GM23248 (cell line): ENCODE measurements at regions not wholly inside any gene's neighbourhood (a gene's known extent, or its start where the extent isn't known, plus 50 kb on each side); places are given as distances from the start of the nearest gene placed in this dataset.

Experiments used
- DNase-seq: peaks from one replicate; pipeline ENCODE4 v3.0.0-alpha.2; 2015
- H2AFZ ChIP-seq: fragments of 200-600 bp; sonication (generic); 2 replicates; pipeline ENCODE4 v1.6.1; 2016; ENCODE audit warnings: antibody characterized with exemption
- H3F3A ChIP-seq: fragments of 200-600 bp; sonication (generic); 2 replicates; pipeline ENCODE4 v1.6.1; 2016; ENCODE audit warnings: mild to moderate bottlenecking, antibody characterized with exemption, mixed run types; ENCODE audit not compliant: insufficient read depth
- H3K27ac ChIP-seq: fragments of 200-600 bp; sonication (generic); 2 replicates; pipeline ENCODE4 v1.5.1; 2016; ENCODE audit warnings: mild to moderate bottlenecking
- H3K27me3 ChIP-seq: fragments of 200-600 bp; sonication (generic); replicated peaks from 2 replicates; pipeline ENCODE4 v1.6.1; 2016; ENCODE audit warnings: mild to moderate bottlenecking; ENCODE audit not compliant: insufficient read depth
- H3K36me3 ChIP-seq: fragments of 200-600 bp; sonication (generic); 2 replicates; pipeline ENCODE4 v1.6.1; 2016; ENCODE audit warnings: low read depth, mild to moderate bottlenecking
- H3K4me1 ChIP-seq: fragments of 200-600 bp; sonication (generic); 2 replicates; pipeline ENCODE4 v1.6.1; 2016; ENCODE audit warnings: mild to moderate bottlenecking; ENCODE audit not compliant: insufficient read depth
- H3K4me2 ChIP-seq: fragments of 200-600 bp; sonication (generic); one replicate; pipeline ENCODE4 v1.6.1; 2016; ENCODE audit warnings: mild to moderate bottlenecking; ENCODE audit not compliant: unreplicated experiment
- H3K4me3 ChIP-seq: fragments of 200-600 bp; sonication (generic); 2 replicates; pipeline ENCODE4 v1.5.1; 2016; ENCODE audit warnings: mild to moderate bottlenecking
- H3K79me2 ChIP-seq: fragments of 200-600 bp; sonication (generic); 2 replicates; pipeline ENCODE4 v1.6.1; 2016; ENCODE audit warnings: mild to moderate bottlenecking; ENCODE audit not compliant: insufficient read depth
- H3K9ac ChIP-seq: fragments of 200-600 bp; sonication (generic); 2 replicates; pipeline ENCODE4 v1.6.1; 2016; ENCODE audit warnings: mild to moderate bottlenecking
- H3K9me2 ChIP-seq: fragments of 200-600 bp; sonication (generic); 2 replicates; pipeline ENCODE4 v1.6.1; 2016; ENCODE audit warnings: mixed run types, mild to moderate bottlenecking, moderate library complexity; ENCODE audit not compliant: insufficient read depth
- H3K9me3 ChIP-seq: fragments of 200-600 bp; sonication (generic); one replicate; pipeline ENCODE4 v1.6.1; 2017; ENCODE audit warnings: low read depth
- H4K20me1 ChIP-seq: fragments of 200-600 bp; sonication (generic); 2 replicates; pipeline ENCODE4 v1.6.0; 2016; ENCODE audit not compliant: insufficient read depth
- EZH2 ChIP-seq: fragments of 200-600 bp; sonication (generic); IDR thresholded peaks from 2 replicates; pipeline ENCODE4 v1.6.1; 2018; ENCODE audit warnings: antibody characterized with exemption, mild to moderate bottlenecking; ENCODE audit not compliant: insufficient read depth, poor library complexity, severe bottlenecking
- EZH2phosphoT487 ChIP-seq: fragments of 200-600 bp; sonication (generic); IDR thresholded peaks from 2 replicates; pipeline ENCODE4 v1.6.1; 2018; ENCODE audit warnings: antibody characterized with exemption, moderate library complexity, mild to moderate bottlenecking, low read depth; ENCODE audit not compliant: insufficient read depth
- WGBS, 2 experiments: methylation state at CpG; one replicate each; pipeline ENCODE4 v1.1.6; 2015 to 2017; ENCODE audit warnings: low lambda C conversion rate in 2 of 2, low coverage in 1 of 2; ENCODE audit errors: missing lambda C conversion rate in 2 of 2; 5-methylcytosine and 5-hydroxymethylcytosine counted together
- in situ Hi-C: fragments of 300-500 bp; cut with MboI; formaldehyde crosslinking; loops from 2 replicates; pipeline ENCODE4 v1.15.0; 2020

- no peaks in the 10 kb centered on the region for H3K79me2 ChIP-seq
- H3K4me1 ChIP-seq, result no peaks in the 10 kb centered on the region
- H3K4me3 ChIP-seq, result no peak overlapping the region
- no peak overlapping the region for H3K4me2 ChIP-seq
- no peaks in the 10 kb centered on the region for H3K9me2 ChIP-seq
- H3F3A ChIP-seq, result no peaks in the 10 kb centered on the region
- in situ Hi-C loops, result no loop called here
- no peaks in the 10 kb centered on the region for H3K27me3 ChIP-seq
- no peak overlapping the region for H3K9ac ChIP-seq
- TF ChIP-seq EZH2phosphoT487 (no peak), EZH2 (no peak)
- 0 to 6% methylated on average over 1 of the region's 1 CpG for WGBS, 2 experiments
- H2AFZ ChIP-seq, result no peak overlapping the region
- no peaks in the 10 kb centered on the region for H4K20me1 ChIP-seq
- no peak overlapping the region for H3K27ac ChIP-seq
- no peaks in the 10 kb centered on the region for H3K36me3 ChIP-seq
- DNase-seq, result no peak
- H3K9me3 ChIP-seq, result no peaks in the 10 kb centered on the region
Observed at GRCh38 chrX:87105131-87105530, 412.5 kb upstream of the KLHL4 start.

GRCh38 chrX:87110142-87110541, 407.5 kb upstream of the KLHL4 start:
- Histone ChIP-seq H3K4me2 (no peak overlapping the region), H3K9ac (no peak overlapping the region), H3K4me1 (no peaks in the 10 kb centered on the region), H3K27me3 (no peaks in the 10 kb centered on the region), H3K27ac (no peak overlapping the region), H2AFZ (no peak overlapping the region), H3F3A (no peaks in the 10 kb centered on the region), H4K20me1 (no peaks in the 10 kb centered on the region), H3K4me3 (no peak overlapping the region), H3K36me3 (no peaks in the 10 kb centered on the region), H3K79me2 (no peaks in the 10 kb centered on the region), H3K9me2 (no peaks in the 10 kb centered on the region), H3K9me3 (no peaks in the 10 kb centered on the region)
- DNase-seq, result no peak
- TF ChIP-seq EZH2phosphoT487, result no peak
- no peak for TF ChIP-seq EZH2
- in situ Hi-C loops, result no loop called here
- 14 to 33% methylated on average over 1 to 2 of the region's 2 CpGs for WGBS, 2 experiments

- in situ Hi-C loops, result no loop called here
- WGBS, 2 experiments, result 41 to 43% methylated on average over 18 of the region's 18 CpGs
- no peak overlapping the region for H2AFZ ChIP-seq
- H3K36me3 ChIP-seq, result no peaks in the 10 kb centered on the region
- no peak overlapping the region for H3K4me3 ChIP-seq
- no peaks in the 10 kb centered on the region for H3F3A ChIP-seq
- H3K4me2 ChIP-seq, result no peak overlapping the region
- DNase-seq, result no peak
- no peaks in the 10 kb centered on the region for H3K9me3 ChIP-seq
- no peak for TF ChIP-seq EZH2
- no peak for TF ChIP-seq EZH2phosphoT487
- H3K9ac ChIP-seq, result no peak overlapping the region
- H3K27me3 ChIP-seq, result no peaks in the 10 kb centered on the region
- H4K20me1 ChIP-seq, result no peaks in the 10 kb centered on the region
- no peaks in the 10 kb centered on the region for H3K9me2 ChIP-seq
- no peak overlapping the region for H3K27ac ChIP-seq
- H3K79me2 ChIP-seq, result no peaks in the 10 kb centered on the region
- H3K4me1 ChIP-seq, result no peaks in the 10 kb centered on the region
Observed at GRCh38 chrX:87140800-87141483, 376.7 kb upstream of the KLHL4 start.

GRCh38 chrX:87160435-87161010, 357.1 kb upstream of the KLHL4 start:
- Histone ChIP-seq H3K79me2 (no peaks in the 10 kb centered on the region), H3K9ac (no peak overlapping the region), H3K4me1 (no peaks in the 10 kb centered on the region), H3F3A (no peaks in the 10 kb centered on the region), H3K4me2 (no peak overlapping the region), H3K27me3 (no peaks in the 10 kb centered on the region), H3K9me2 (no peaks in the 10 kb centered on the region), H3K36me3 (no peaks in the 10 kb centered on the region), H3K4me3 (no peak overlapping the region), H4K20me1 (no peaks in the 10 kb centered on the region), H3K27ac (no peak overlapping the region), H2AFZ (no peak overlapping the region), H3K9me3 (no peaks in the 10 kb centered on the region)
- 17 to 31% methylated on average over 4 of the region's 4 CpGs for WGBS, 2 experiments
- DNase-seq, result no peak
- in situ Hi-C loops, result no loop called here
- no peak for TF ChIP-seq EZH2phosphoT487
- no peak for TF ChIP-seq EZH2
